ENCODE measurements at regions not wholly inside any gene's neighbourhood (a gene's known extent, or its start where the extent isn't known, plus 50 kb on each side); places are given as distances from the start of the nearest gene placed in this dataset.

GRCh38 chr4:186952709-186953108 is 229.1 kb upstream of the FAT1 start:
- no peak for DNase-seq (ENCODE audit: low read depth, low spot score)
- Histone ChIP-seq H3K4me3 (ENCODE audit: insufficient read length, low read depth) (no peak overlapping the region), H3K4me1 (ENCODE audit: insufficient read depth, insufficient read length) (no peaks in the 10 kb centered on the region), H3K27me3 (ENCODE audit: insufficient read depth, insufficient read length) (no peaks in the 10 kb centered on the region), H3K9me3 (ENCODE audit: insufficient read depth, low read length) (no peaks in the 10 kb centered on the region), H3K36me3 (ENCODE audit: insufficient read depth, insufficient read length, low read length) (no peaks in the 10 kb centered on the region), H3K9ac (ENCODE audit: insufficient read length, low read depth) (no peak overlapping the region)
- TF ChIP-seq SUZ12 (IDR thresholded peaks at IDR 0.05; ENCODE audit: extremely low read depth, insufficient read depth, insufficient read length) (no peak), ZNF274 (IDR thresholded peaks at IDR 0.05; ENCODE audit: low read depth, low read length) (no peak), YY1 (IDR thresholded peaks at IDR 0.05; ENCODE audit: insufficient read depth, insufficient read length) (no peak)

GRCh38 chr4:186953599-186954260 is 230.1 kb upstream of the FAT1 start:
- Histone ChIP-seq H3K27me3 (ENCODE audit: insufficient read depth, insufficient read length) (no peaks in the 10 kb centered on the region), H3K4me1 (ENCODE audit: insufficient read depth, insufficient read length) (no peaks in the 10 kb centered on the region), H3K9ac (ENCODE audit: insufficient read length, low read depth) (no peak overlapping the region), H3K9me3 (ENCODE audit: insufficient read depth, low read length) (no peaks in the 10 kb centered on the region), H3K4me3 (ENCODE audit: insufficient read length, low read depth) (no peak overlapping the region), H3K36me3 (ENCODE audit: insufficient read depth, insufficient read length, low read length) (no peaks in the 10 kb centered on the region)
- no peak for DNase-seq (ENCODE audit: low read depth, low spot score)
- TF ChIP-seq SUZ12 (IDR thresholded peaks at IDR 0.05; ENCODE audit: extremely low read depth, insufficient read depth, insufficient read length), result no peak
- no peak for TF ChIP-seq ZNF274 (IDR thresholded peaks at IDR 0.05; ENCODE audit: low read depth, low read length)
- no peak for TF ChIP-seq YY1 (IDR thresholded peaks at IDR 0.05; ENCODE audit: insufficient read depth, insufficient read length)

- TF ChIP-seq SUZ12 (IDR thresholded peaks at IDR 0.05; ENCODE audit: extremely low read depth, insufficient read depth, insufficient read length) (no peak), ZNF274 (IDR thresholded peaks at IDR 0.05; ENCODE audit: low read depth, low read length) (no peak), YY1 (IDR thresholded peaks at IDR 0.05; ENCODE audit: insufficient read depth, insufficient read length) (no peak)
- Histone ChIP-seq H3K9me3 (ENCODE audit: insufficient read depth, low read length) (no peaks in the 10 kb centered on the region), H3K9ac (ENCODE audit: insufficient read length, low read depth) (no peak overlapping the region), H3K36me3 (ENCODE audit: insufficient read depth, insufficient read length, low read length) (no peaks in the 10 kb centered on the region), H3K4me1 (ENCODE audit: insufficient read depth, insufficient read length) (no peaks in the 10 kb centered on the region), H3K4me3 (ENCODE audit: insufficient read length, low read depth) (no peak overlapping the region), H3K27me3 (ENCODE audit: insufficient read depth, insufficient read length) (no peaks in the 10 kb centered on the region)
- no peak for DNase-seq (ENCODE audit: low read depth, low spot score)
These were observed 230.9 kb upstream of the FAT1 start for GRCh38 chr4:186954509-186954908.

GRCh38 chr4:186954956-186955355 is 231.3 kb upstream of the FAT1 start:
- no peak overlapping the region for H3K9ac ChIP-seq (ENCODE audit: insufficient read length, low read depth)
- no peak overlapping the region for H3K4me3 ChIP-seq (ENCODE audit: insufficient read length, low read depth)
- no peaks in the 10 kb centered on the region for H3K9me3 ChIP-seq (ENCODE audit: insufficient read depth, low read length)
- DNase-seq (ENCODE audit: low read depth, low spot score), result no peak
- TF ChIP-seq YY1 (IDR thresholded peaks at IDR 0.05; ENCODE audit: insufficient read depth, insufficient read length) (no peak), ZNF274 (IDR thresholded peaks at IDR 0.05; ENCODE audit: low read depth, low read length) (no peak), SUZ12 (IDR thresholded peaks at IDR 0.05; ENCODE audit: extremely low read depth, insufficient read depth, insufficient read length) (no peak)
- no peaks in the 10 kb centered on the region for H3K27me3 ChIP-seq (ENCODE audit: insufficient read depth, insufficient read length)
- no peaks in the 10 kb centered on the region for H3K36me3 ChIP-seq (ENCODE audit: insufficient read depth, insufficient read length, low read length)
- H3K4me1 ChIP-seq (ENCODE audit: insufficient read depth, insufficient read length), result no peaks in the 10 kb centered on the region

- no peak for DNase-seq (ENCODE audit: low read depth, low spot score)
- H3K27me3 ChIP-seq (ENCODE audit: insufficient read depth, insufficient read length), result no peaks in the 10 kb centered on the region
- TF ChIP-seq YY1 (IDR thresholded peaks at IDR 0.05; ENCODE audit: insufficient read depth, insufficient read length), result no peak
- no peak for TF ChIP-seq ZNF274 (IDR thresholded peaks at IDR 0.05; ENCODE audit: low read depth, low read length)
- TF ChIP-seq SUZ12 (IDR thresholded peaks at IDR 0.05; ENCODE audit: extremely low read depth, insufficient read depth, insufficient read length), result no peak
- no peak overlapping the region for H3K9ac ChIP-seq (ENCODE audit: insufficient read length, low read depth)
- H3K4me3 ChIP-seq (ENCODE audit: insufficient read length, low read depth), result no peak overlapping the region
- no peaks in the 10 kb centered on the region for H3K36me3 ChIP-seq (ENCODE audit: insufficient read depth, insufficient read length, low read length)
- H3K4me1 ChIP-seq (ENCODE audit: insufficient read depth, insufficient read length), result no peaks in the 10 kb centered on the region
- H3K9me3 ChIP-seq (ENCODE audit: insufficient read depth, low read length), result no peaks in the 10 kb centered on the region
These were observed 234.4 kb upstream of the FAT1 start for GRCh38 chr4:186957952-186958555.

- DNase-seq (ENCODE audit: low read depth, low spot score), result no peak
- TF ChIP-seq YY1 (IDR thresholded peaks at IDR 0.05; ENCODE audit: insufficient read depth, insufficient read length), result no peak
- no peak for TF ChIP-seq ZNF274 (IDR thresholded peaks at IDR 0.05; ENCODE audit: low read depth, low read length)
- TF ChIP-seq SUZ12 (IDR thresholded peaks at IDR 0.05; ENCODE audit: extremely low read depth, insufficient read depth, insufficient read length), result no peak
- no peaks in the 10 kb centered on the region for H3K36me3 ChIP-seq (ENCODE audit: insufficient read depth, insufficient read length, low read length)
- no peak overlapping the region for H3K4me3 ChIP-seq (ENCODE audit: insufficient read length, low read depth)
- H3K4me1 ChIP-seq (ENCODE audit: insufficient read depth, insufficient read length), result no peaks in the 10 kb centered on the region
- H3K9ac ChIP-seq (ENCODE audit: insufficient read length, low read depth), result no peak overlapping the region
- H3K9me3 ChIP-seq (ENCODE audit: insufficient read depth, low read length), result no peaks in the 10 kb centered on the region
- H3K27me3 ChIP-seq (ENCODE audit: insufficient read depth, insufficient read length), result no peaks in the 10 kb centered on the region
These were observed 235.2 kb upstream of the FAT1 start for GRCh38 chr4:186958726-186959350.

Data from NT2/D1 (cell line).